NCI-H345 treated with DMSO at 0.1 percent for 48 hours (cell line): ENCODE measurements at regions not wholly inside any gene's neighbourhood (a gene's known extent, or its start where the extent isn't known, plus 50 kb on each side); places are given as distances from the start of the nearest gene placed in this dataset.
A peak's percentile ranks its signal among the peaks of the same experiment; 100 is the strongest.

Experiments
- DNase-seq: peaks from one replicate; lab custom pipeline; 2025; ENCODE audit not compliant: unreplicated experiment; lab: John Stamatoyannopoulos, UW

DNA sequence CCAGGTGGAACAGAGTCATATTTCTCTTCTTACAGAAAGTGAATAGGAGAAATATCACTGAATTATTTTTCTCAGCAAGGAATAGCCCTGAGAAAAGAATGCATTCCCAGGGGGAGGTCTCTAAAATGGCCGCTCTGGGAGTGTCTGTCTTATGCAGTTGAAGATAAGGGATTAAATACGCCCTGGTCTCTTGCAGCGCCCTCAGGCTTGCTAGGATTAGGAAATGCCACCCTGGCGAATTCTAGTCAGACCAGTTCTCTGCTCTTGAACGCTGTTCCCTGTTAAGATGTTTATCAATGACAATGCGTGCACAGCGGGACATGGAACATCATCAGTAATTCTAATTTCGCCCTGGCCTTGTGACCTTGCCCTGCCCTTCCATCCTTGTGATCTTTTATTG is 949.0 kb upstream of the SEMA6D start:
- DNase-seq, result no peak

DNA sequence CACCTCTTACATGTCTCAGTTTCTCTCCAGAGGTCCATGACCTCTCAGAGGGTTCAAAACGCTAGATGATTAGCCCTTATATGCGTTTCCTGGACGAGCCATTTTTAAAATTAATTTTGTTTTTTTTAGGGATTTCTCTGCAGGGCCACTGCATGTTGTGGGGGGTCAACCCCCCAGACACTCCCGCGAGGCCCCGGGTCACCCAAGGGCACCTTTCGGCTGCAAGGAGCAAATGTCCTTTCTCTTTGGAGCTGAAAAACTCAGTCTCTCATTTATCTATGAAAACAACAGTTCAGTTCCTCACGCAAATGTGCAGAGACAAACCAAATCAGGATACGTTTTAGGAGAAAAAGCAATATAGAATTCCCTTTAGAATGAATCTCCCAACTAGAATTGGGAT is 944.3 kb upstream of the SEMA6D start:
- DNase-seq, result no peak

DNA sequence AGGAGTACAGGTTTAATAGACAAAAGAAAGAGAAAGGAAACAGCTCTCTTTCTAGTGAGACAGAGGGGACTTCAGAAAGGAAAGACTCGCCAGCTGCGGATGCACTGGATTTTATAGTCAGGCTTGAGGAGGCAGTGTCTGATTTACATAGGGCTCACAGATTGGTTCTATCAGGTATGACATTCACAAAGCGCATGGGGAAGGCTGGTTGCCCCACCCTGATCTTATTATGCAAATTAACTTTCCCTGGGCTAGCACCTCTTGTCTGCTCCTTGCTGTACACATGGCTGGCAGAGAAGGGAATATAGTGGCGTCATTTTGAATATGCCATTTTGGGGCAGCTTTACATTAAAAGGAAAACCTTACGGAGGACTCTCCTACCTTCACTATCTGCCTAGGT is 938.4 kb upstream of the SEMA6D start:
- no peak for DNase-seq

DNA sequence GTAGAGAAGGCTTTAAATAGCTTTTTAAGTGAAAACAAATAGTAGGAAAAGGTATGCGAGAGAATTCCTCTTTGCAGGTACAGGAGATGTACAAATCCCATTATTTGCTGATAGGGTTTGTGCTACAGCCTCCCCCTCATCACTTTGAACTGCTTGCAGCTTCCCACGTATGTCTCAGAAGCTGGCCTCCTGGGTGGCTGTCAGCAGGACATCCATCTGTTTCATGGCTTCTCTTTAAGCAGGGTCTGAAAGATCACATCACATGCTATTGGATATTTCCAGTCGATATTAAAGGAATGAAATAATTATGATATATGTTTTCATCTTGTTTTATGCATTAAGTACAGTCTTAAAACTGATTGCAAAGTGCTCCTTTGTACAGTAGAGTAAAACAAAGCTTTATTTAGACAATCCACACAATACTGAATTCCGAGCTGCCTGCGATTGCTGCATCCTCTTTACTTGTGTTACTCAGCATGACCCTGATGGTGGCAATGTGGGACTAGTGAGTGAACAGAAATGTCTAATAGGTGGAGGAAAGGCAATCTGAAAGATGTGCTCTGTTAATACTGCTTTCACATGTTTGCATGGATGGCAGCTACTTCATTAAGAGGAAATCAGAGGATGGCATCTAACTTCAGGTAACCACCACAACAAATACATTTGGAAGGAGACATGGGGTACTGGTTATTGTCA is 930.6 kb upstream of the SEMA6D start:
- DNase-seq, result no peak

DNA sequence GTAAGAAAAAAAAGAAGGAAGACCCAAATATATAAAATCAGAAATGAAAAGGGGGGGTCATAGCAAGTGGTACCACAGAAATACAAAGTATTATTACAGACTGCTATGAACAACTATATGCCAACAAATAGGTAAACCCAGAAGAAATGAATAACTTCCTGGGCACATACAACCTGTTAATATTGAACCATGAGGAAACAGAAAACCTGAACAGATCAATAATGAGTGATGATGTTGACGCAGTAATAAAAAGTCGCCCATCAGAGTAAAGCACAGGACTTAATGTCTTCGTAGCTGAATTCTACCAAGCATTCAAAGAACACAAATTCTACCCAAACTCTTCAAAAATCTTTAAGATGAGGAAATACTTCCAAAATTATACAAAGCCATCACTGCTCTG is 921.6 kb upstream of the SEMA6D start:
- DNase-seq, result no peak

DNA sequence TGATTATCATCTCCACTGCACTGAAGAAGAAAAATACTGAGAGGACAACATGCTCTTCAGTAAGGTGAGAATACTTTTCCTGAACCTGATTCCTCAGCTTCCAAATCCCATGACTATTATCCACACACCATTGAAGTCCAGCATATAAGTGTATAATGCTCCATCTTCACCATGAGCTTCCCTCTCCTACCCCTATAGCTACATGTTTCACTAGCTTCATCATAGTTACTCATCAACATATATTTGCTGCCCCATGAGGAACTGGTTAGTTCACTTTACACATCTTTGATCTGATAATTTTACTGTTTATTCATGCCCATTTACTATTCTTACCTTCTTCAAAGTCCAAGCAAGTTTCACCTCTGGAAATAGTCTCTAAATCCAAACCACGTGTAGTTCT is 908.5 kb upstream of the SEMA6D start:
- DNase-seq, result no peak

DNA sequence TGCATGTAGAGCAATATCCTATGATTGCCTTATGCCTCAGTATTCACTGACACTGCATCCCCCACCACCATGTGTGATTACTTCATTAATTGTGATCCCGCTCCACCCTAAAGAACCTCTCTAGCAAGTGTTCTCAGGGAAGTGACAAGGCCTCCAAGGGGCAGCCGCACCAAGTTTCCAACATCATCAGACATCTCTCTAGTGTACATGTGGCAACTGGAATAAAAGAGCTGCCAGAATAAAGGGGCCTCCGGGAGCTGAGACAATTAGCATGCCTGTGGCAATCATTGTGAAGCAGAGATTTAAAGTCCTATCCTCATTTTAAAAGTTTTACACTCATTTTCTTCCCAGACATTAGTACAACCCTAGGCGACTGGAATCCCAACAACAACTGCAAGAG is 902.1 kb upstream of the SEMA6D start:
- no peak for DNase-seq

DNA sequence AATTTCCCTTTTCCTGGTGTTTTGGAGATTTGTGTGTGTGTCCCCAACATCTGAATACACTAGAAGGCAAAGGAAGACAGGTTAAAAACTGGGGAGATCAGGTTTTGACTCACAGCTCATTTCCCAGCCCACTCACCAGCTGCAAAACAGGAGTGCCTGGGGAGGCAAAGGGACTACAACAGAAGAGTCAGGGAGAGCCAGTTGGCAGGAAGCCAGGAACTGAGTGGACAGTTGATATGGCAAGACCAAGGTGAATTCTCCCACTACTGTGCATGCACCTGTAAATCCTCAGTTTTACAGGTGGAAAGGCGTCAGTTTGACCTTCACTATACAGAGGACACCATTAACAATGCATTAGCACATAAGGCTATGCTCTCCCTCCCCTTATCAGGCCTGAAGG is 901.5 kb upstream of the SEMA6D start:
- DNase-seq, result peak; percentile 30

DNA sequence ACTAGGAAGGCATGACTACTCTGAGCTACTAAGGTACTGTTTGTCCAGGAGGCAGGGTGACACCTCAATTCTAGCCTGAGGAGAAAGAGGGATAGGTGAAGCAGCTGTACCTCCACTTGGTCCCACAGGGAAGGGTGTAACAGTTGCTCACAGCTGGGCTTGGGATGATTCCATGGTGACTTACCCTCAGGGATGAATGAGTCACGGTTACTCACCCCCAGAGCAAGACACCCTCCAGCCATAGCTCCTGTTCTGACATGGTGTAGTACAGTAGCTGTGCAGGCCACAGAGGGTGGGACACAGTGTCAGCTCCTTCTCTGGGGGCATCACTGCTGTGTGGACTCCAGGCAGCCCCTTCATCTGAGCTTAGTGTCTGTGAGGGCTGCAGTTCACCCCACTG is 868.6 kb upstream of the SEMA6D start:
- no peak for DNase-seq

DNA sequence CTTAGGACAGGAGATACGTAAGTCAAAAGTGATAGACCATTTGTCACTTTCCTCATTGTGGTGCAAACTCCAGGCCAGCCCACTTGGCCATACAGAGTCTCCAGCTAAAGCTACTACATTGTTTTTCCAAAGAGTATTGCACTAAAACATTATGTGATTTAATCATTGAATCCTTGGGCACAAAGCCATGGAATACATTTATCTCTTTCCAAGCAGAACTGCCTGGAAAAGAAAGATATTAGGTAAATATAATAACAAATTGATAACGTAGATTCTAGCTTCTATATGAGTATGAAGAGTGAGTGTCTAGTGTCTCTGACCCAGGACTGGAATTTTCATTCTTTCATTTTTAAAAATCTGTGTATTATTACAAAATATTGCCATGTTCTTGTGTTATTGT is 863.7 kb upstream of the SEMA6D start:
- DNase-seq, result no peak

DNA sequence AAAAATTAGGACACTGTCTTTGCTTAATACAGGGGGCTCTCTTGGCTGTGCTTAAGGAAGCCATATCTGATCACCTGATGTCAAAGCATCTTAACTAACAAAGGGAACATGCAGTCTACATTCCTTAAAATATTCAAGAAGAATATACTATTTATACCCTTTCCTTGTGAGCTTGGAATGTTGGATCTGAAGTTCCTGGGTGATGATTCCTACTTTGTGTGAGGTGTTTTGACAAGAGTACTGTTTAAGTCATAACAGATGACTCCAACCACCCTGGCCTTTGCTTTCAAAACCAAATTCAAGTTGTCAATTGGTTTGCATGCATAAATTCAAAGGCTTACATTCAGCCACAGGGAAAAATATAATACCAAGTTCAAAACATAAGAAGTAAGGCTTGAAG is 862.7 kb upstream of the SEMA6D start:
- no peak for DNase-seq

DNA sequence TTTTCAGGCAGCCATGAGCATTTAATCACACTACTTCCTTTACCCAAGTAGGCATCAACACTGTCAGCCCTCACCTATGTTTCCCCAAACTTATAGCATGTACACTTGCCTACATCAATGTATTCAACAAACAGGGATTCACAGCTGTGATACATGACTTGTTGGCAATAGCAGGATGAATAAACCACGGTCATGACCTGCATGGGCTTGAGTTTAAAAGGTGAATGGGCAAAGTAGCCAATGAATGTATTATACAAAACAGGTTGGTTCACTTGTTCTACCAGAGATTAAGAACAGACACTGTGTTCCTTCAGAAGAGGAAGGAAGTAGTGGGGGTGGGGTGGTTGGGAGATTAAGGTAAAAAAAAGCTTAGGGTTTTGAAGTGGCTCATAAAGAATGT is 861.9 kb upstream of the SEMA6D start:
- no peak for DNase-seq

DNA sequence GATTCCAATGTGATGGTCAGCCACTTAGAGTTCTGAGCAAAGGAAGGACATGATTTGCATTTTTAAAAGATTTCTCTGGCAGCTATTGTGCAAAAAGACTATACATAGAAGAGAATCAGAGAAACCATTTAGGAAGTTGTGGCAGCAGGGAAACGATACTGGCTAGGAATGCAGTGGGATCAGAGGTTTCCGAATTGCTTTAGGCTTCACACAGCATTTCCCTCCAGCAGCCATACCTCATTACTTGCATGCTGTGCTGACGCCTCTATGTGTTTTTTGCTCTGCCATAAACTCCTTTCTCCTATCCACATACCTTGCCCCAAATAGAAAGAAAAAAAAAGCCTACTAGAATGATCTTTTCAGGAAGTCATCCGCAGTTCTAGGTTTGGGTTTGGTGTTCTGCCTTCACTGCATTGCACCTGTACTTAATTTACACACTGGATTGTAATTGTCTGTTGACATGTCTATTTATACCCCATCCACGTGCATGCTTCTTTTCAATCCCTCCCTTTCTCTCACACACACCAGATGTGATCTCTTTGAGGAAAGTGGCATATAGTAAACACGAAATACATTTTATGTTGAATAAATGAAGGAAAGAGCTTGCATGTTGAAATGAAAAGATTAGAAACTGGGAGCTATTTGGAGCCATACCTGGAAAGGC is 860.3 kb upstream of the SEMA6D start:
- no peak for DNase-seq

DNA sequence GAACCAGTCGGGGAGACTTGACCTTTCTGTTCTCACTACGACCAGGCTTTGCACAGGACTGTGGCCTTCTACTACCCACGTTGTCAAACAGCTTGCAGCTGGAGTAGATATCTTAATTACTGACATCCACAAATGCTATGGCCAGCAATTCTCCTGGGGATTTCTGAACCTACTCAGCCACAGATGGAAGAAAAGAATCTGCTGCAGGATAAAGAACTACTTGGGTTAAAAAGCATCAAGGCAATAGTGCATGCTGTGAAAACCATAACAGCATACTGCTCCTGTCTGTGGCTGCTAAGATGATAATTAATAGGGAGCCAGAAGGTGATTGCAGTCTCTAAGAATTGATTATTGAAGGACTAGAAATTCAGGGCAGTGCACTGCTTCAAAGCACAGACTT is 859.2 kb upstream of the SEMA6D start:
- no peak for DNase-seq

DNA sequence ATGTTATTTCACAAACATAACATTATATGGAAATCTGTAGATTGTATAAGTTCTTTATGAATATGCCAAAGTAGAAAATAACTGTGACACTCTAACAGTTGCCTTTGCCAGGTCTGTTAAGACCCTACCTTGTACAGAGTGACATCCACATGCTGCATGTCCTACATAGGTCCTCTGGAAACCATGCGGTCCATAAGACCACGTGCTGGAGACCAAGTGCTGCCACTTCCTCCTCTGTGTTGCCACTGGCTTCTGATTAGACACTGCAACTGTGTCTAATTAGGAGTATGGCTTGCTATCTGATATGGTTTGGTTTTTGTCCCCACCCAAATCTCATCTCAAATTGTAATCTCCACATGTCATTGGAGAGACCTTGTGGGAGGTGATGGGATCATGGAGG is 855.5 kb upstream of the SEMA6D start:
- no peak for DNase-seq

DNA sequence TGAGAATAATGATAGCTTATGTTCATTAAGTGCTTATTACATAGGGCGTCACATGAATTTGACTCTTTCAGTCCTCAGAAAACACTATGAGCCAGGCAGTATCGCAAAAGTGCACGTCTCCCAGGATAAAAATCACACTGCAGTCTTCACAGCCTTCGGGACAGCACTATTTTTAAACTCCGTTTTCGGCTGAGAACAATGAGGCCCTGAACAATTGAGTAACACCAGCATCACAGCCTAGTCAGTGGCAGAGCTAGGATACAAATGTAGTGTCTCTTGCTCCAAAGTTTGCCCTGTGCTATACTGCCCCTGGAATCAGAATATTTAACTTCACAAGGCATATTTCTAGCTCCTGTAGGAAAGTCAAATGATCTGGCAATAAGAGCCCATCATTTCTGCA is 852.1 kb upstream of the SEMA6D start:
- DNase-seq, result no peak

DNA sequence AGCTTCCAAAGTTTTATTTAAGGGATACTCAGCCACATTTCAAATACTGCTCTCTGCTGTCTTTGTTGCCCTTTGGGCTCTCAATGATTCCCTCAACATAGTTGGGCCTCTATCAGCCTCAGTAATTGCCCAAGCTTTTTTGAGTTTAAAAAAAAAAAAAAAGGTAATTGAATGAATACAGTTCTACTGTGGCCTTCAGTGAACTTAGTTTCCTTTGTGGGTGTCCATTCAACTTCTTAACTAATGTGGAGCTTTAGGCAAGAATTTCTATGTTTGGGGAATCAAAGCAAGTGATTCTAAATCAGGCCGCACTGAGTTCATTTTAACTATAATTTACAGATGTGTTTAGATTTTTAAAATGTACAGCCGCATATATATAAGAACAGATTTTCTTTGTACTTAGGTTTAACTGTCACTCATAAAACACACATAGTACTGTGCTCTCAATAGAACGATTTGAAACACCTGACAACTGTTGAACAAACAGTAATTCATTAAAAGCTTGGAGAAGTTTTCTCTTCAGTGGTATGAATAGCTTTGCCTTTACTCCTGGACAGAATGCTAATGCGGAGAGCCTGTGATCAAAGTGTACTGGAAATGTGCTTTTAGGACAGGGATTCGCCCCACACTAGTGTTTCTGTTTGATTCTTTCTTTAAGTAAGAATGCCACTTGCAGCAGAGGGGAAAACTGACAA is 844.9 kb upstream of the SEMA6D start:
- no peak for DNase-seq

DNA sequence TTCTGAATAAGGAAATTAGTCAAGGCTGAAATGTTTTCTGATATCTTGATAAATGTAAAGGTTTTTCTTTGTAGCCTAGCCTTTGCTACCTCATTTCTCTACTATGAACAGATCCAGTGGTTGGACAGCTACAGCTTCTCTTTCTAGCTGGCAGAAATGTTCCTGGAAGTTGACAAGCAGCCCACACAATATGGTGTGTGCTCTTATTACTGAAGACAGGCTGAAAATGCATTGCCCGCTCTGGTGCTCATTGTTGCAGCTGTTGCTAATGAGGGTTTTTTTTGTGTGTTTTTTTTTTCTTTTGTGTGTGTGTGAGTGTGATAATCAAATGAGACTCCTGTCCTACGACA is 844.3 kb upstream of the SEMA6D start:
- no peak for DNase-seq

DNA sequence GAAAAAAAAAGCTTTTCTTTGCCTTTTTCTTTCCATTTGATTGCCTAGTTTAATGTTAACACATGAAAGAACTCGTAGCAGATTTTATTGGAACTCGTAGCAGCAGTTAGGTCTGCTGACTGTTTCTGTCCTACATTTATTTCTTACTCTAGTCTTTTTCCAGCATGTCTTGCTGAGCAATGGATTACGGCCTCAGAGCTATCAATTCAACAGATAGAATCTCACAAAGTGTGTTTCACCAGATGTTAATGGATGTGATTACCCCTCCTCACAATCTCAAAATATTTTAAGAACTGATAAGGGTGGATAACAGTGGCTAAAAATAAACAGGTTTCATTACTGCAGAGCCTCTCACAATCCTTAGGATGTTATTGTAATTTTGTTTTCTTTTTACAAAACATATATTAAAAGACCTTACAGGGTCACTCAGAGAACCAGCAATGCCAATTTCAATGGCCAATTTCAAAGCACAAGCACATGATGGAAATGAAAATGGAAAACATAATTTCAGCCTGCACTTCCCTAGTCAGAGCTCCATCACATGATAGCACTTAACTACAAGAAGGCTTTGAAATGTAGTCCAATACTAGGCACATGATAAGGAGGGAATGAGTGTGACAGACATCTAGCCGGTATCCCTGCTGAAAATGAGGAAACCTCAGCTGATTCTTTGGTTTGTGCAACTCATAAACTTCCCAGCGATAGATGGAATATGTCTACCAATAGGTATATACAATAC is 838.1 kb upstream of the SEMA6D start:
- DNase-seq, result no peak

DNA sequence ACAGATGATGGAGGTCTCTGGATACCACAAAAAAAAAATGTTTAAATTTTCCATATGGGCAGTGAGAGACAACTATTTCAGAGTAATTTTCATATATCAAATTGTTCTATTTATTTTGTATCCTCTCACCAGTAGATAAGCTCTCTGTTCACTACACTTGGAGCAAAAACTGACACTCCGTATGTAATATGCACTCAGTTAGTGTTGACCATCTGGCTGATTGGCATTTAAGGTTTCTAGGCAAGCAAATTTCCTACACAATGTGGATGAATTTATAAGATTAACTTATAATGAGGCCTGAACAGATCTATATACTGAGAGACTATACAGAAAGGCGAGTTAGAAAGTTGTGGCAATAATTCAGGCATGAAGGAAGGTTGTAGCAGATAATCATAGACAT is 836.5 kb upstream of the SEMA6D start:
- no peak for DNase-seq

DNA sequence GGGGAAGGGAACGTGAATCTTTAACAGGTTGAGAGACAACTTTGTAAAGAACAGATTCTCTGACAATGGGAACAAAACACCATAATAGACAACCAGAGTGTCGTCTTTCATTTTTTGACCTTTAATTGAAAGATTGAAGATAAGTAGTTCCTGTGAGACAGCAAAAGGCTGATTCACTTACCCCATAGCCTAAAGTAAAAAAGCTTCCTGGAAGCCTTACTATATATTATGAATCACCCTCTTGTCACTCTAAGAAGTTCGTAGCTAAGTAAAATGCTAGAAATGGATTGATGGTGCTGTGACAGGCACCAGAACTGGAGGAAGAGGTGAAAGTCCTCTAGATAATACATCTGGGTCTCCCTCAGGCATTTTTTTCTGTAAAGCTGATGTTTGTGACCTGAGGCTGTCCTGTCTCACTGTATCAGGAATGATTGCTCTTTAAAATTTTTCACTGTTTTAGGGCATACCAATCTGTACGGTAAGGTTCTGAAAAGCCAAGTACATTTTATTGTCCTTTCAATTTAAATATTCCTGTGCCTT is 824.6 kb upstream of the SEMA6D start:
- DNase-seq, result no peak

DNA sequence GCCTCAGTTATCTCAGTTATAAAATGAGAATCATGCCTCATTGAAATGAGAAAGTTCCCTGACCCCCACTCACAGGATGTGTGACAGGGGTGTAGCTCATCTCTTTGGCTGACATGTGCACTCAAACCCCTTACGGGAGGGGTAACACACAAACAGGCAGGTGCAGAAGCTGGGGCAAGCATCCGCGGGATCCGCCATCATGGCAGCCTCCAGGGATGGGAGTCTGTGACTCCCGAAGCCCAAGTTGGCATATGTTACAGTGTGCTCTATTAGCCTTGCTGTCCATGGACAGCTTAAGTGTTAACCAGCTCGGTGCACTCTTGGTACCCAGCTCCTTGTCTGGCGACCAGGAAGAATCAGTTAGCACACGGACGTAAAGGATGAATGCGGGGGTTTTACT is 822.7 kb upstream of the SEMA6D start:
- no peak for DNase-seq
